ENCODE measurements at regions not wholly inside any gene's neighbourhood (a gene's known extent, or its start where the extent isn't known, plus 50 kb on each side); places are given as distances from the start of the nearest gene placed in this dataset.

GRCh38 chr11:38169286-38169685 lies 1571.2 kb upstream of the RAG2 start:
- Mint-ChIP-seq H3K4me1 (no peaks in the 10 kb centered on the region), H3K27ac (no peak overlapping the region), H3K36me3 (ENCODE audit: insufficient read depth in 1 of 3, low read depth in 3 of 3) (peaks cover 2 to 12% (median 7%) of the 10 kb centered on the region in 3 experiments; a peak in 4 of 7 replicates), H3K27me3 (ENCODE audit: low read depth) (no peaks in the 10 kb centered on the region), H3K4me3 (no peak overlapping the region), H3K9me3 (peaks cover 5 to 10% of the 10 kb centered on the region in 2 experiments; a peak in 4 of 5 replicates)
- H2BK5ac ChIP-seq (ENCODE audit: insufficient read length, low read length), result no peak overlapping the region
- no peak overlapping the region for H2BK20ac ChIP-seq (ENCODE audit: low read depth, low read length, poor library complexity, severe bottlenecking)
- H3K9me3 ChIP-seq (ENCODE audit: control insufficient read depth, low read depth, low read length), result no peaks in the 10 kb centered on the region
- H3K4ac ChIP-seq (ENCODE audit: low read depth, low read length), result no peak overlapping the region
- no peak overlapping the region for H3K23ac ChIP-seq (ENCODE audit: insufficient read length, low read depth, low read length)
- H3K9ac ChIP-seq (ENCODE audit: extremely low read depth, insufficient read length, low read length), result no peak overlapping the region
- no peaks in the 10 kb centered on the region for H3K23me2 ChIP-seq (ENCODE audit: insufficient read length, low read depth, low read length, poor library complexity, severe bottlenecking)
- no peaks in the 10 kb centered on the region for H3K79me1 ChIP-seq (ENCODE audit: insufficient read depth, low read depth, low read length, poor library complexity, severe bottlenecking)
- H2AK5ac ChIP-seq (ENCODE audit: insufficient read length, low read length), result no peak overlapping the region
- H3K4me2 ChIP-seq (ENCODE audit: insufficient read depth, insufficient read length, low read length), result no peak overlapping the region
- no peak overlapping the region for H4K5ac ChIP-seq (ENCODE audit: insufficient read length, low read depth, low read length)
- WGBS (ENCODE audit: extremely low coverage, insufficient read length, low lambda C conversion rate), result no CpG with 5 or more reads among the region's 1 CpG
- no peaks in the 10 kb centered on the region for H4K20me1 ChIP-seq (ENCODE audit: control insufficient read depth, insufficient read depth, insufficient read length)
- no peak overlapping the region for H3T11ph ChIP-seq (ENCODE audit: low read length)
- no peak overlapping the region for H3K56ac ChIP-seq (ENCODE audit: insufficient read length, low read depth, low read length)
- no peaks in the 10 kb centered on the region for H3K4me1 ChIP-seq (ENCODE audit: insufficient read depth, low read length)
- no peak overlapping the region for H3K18ac ChIP-seq (ENCODE audit: insufficient read length, low read depth, low read length)
- H2BK12ac ChIP-seq (ENCODE audit: insufficient read length, low read depth, low read length), result no peak overlapping the region
- no peak for DNase-seq
- H3K27ac ChIP-seq (ENCODE audit: insufficient read length, low read depth, low read length), result no peak overlapping the region
- H3K27me3 ChIP-seq (ENCODE audit: insufficient read depth, low read length), result no peaks in the 10 kb centered on the region
- H2BK120ac ChIP-seq (ENCODE audit: low read depth, low read length, poor library complexity, severe bottlenecking), result no peak overlapping the region
- no peaks in the 10 kb centered on the region for H3K79me2 ChIP-seq (ENCODE audit: insufficient read depth, low read length)
- H2AFZ ChIP-seq (ENCODE audit: low read length), result no peak overlapping the region
- no peak for TF ChIP-seq CTCF (conservative IDR thresholded peaks at IDR 0.05)
- no peak overlapping the region for H3K14ac ChIP-seq (ENCODE audit: insufficient read depth, low read length)
- H4K8ac ChIP-seq (replicated peaks; ENCODE audit: insufficient read length, low read depth, low read length), result no peak overlapping the region
- no peak overlapping the region for H2BK15ac ChIP-seq (ENCODE audit: low read depth, low read length)
- H4K91ac ChIP-seq (ENCODE audit: insufficient read length, low read depth, low read length), result no peak overlapping the region
